ENCODE measurements at regions not wholly inside any gene's neighbourhood (a gene's known extent, or its start where the extent isn't known, plus 50 kb on each side); places are given as distances from the start of the nearest gene placed in this dataset.

GRCh38 chr5:29992248-29992647 is 1201.2 kb upstream of the CDH6 start:
- H3K4me1 ChIP-seq (ENCODE audit: control insufficient read depth in 3 of 3, insufficient read depth in 2 of 3, low read depth in 1 of 3, low read length in 2 of 3) = no peaks in the 10 kb centered on the region
- H3K27ac ChIP-seq (ENCODE audit: low read depth in 1 of 3, low read length in 2 of 3) = no peak overlapping the region
- FAIRE-seq (no peak), DNase-seq (no peak)
- no peaks in the 10 kb centered on the region for H3K36me3 ChIP-seq (ENCODE audit: control insufficient read depth in 3 of 3, insufficient read depth in 2 of 3, low read depth in 1 of 3, low read length in 3 of 3)
- 60 to 71% (median 63%) methylated on average over 1 of the region's 1 CpG for WGBS, 3 donors
- H3K4me3 ChIP-seq (ENCODE audit: low read depth in 1 of 3, low read length in 3 of 3) = no peak overlapping the region
- no peaks in the 10 kb centered on the region for H3K27me3 ChIP-seq (ENCODE audit: control insufficient read depth in 3 of 3, insufficient read depth in 3 of 3, low read length in 3 of 3)
- H3K9me3 ChIP-seq (ENCODE audit: control insufficient read depth in 2 of 2, insufficient read depth in 1 of 2, low read depth in 1 of 2, low read length in 1 of 2) = no peaks in the 10 kb centered on the region

- no peak for FAIRE-seq
- WGBS, 3 donors = 69 to 81% (median 71%) methylated on average over 3 of the region's 3 CpGs
- H3K4me3 ChIP-seq (ENCODE audit: low read depth in 1 of 3, low read length in 3 of 3) = no peak overlapping the region
- no peaks in the 10 kb centered on the region for H3K4me1 ChIP-seq (ENCODE audit: control insufficient read depth in 3 of 3, insufficient read depth in 2 of 3, low read depth in 1 of 3, low read length in 2 of 3)
- no peaks in the 10 kb centered on the region for H3K9me3 ChIP-seq (ENCODE audit: control insufficient read depth in 2 of 2, insufficient read depth in 1 of 2, low read depth in 1 of 2, low read length in 1 of 2)
- H3K27me3 ChIP-seq (ENCODE audit: control insufficient read depth in 3 of 3, insufficient read depth in 3 of 3, low read length in 3 of 3) = no peaks in the 10 kb centered on the region
- H3K27ac ChIP-seq (ENCODE audit: low read depth in 1 of 3, low read length in 2 of 3) = no peak overlapping the region
- no peak for DNase-seq
- H3K36me3 ChIP-seq (ENCODE audit: control insufficient read depth in 3 of 3, insufficient read depth in 2 of 3, low read depth in 1 of 3, low read length in 3 of 3) = no peaks in the 10 kb centered on the region
These were observed 1202.8 kb upstream of the CDH6 start for GRCh38 chr5:29990681-29991080.

GRCh38 chr5:29984156-29984540 is 1209.3 kb upstream of the CDH6 start:
- H3K27ac ChIP-seq (ENCODE audit: low read depth in 1 of 3, low read length in 2 of 3) = no peak overlapping the region
- H3K27me3 ChIP-seq (ENCODE audit: control insufficient read depth in 3 of 3, insufficient read depth in 3 of 3, low read length in 3 of 3) = no peaks in the 10 kb centered on the region
- WGBS, 3 donors = 81 to 93% (median 90%) methylated on average over 1 of the region's 1 CpG
- FAIRE-seq (no peak), DNase-seq (no peak)
- H3K4me1 ChIP-seq (ENCODE audit: control insufficient read depth in 3 of 3, insufficient read depth in 2 of 3, low read depth in 1 of 3, low read length in 2 of 3) = no peaks in the 10 kb centered on the region
- H3K4me3 ChIP-seq (ENCODE audit: low read depth in 1 of 3, low read length in 3 of 3) = no peak overlapping the region
- H3K36me3 ChIP-seq (ENCODE audit: control insufficient read depth in 3 of 3, insufficient read depth in 2 of 3, low read depth in 1 of 3, low read length in 3 of 3) = no peaks in the 10 kb centered on the region
- no peaks in the 10 kb centered on the region for H3K9me3 ChIP-seq (ENCODE audit: control insufficient read depth in 2 of 2, insufficient read depth in 1 of 2, low read depth in 1 of 2, low read length in 1 of 2)

- DNase-seq (no peak), FAIRE-seq (no peak)
- no peaks in the 10 kb centered on the region for H3K9me3 ChIP-seq (ENCODE audit: control insufficient read depth in 2 of 2, insufficient read depth in 1 of 2, low read depth in 1 of 2, low read length in 1 of 2)
- H3K4me1 ChIP-seq (ENCODE audit: control insufficient read depth in 3 of 3, insufficient read depth in 2 of 3, low read depth in 1 of 3, low read length in 2 of 3) = no peaks in the 10 kb centered on the region
- H3K36me3 ChIP-seq (ENCODE audit: control insufficient read depth in 3 of 3, insufficient read depth in 2 of 3, low read depth in 1 of 3, low read length in 3 of 3) = no peaks in the 10 kb centered on the region
- no peak overlapping the region for H3K27ac ChIP-seq (ENCODE audit: low read depth in 1 of 3, low read length in 2 of 3)
- no peak overlapping the region for H3K4me3 ChIP-seq (ENCODE audit: low read depth in 1 of 3, low read length in 3 of 3)
- no peaks in the 10 kb centered on the region for H3K27me3 ChIP-seq (ENCODE audit: control insufficient read depth in 3 of 3, insufficient read depth in 3 of 3, low read length in 3 of 3)
These were observed 1209.8 kb upstream of the CDH6 start for GRCh38 chr5:29983528-29984155.

GRCh38 chr5:29982457-29982856 is 1211.0 kb upstream of the CDH6 start:
- no peaks in the 10 kb centered on the region for H3K27me3 ChIP-seq (ENCODE audit: control insufficient read depth in 3 of 3, insufficient read depth in 3 of 3, low read length in 3 of 3)
- no peak for DNase-seq
- no peak for FAIRE-seq
- H3K4me3 ChIP-seq (ENCODE audit: low read depth in 1 of 3, low read length in 3 of 3) = no peak overlapping the region
- no peaks in the 10 kb centered on the region for H3K36me3 ChIP-seq (ENCODE audit: control insufficient read depth in 3 of 3, insufficient read depth in 2 of 3, low read depth in 1 of 3, low read length in 3 of 3)
- WGBS, 3 donors = 81 to 92% (median 84%) methylated on average over 1 of the region's 1 CpG
- H3K9me3 ChIP-seq (ENCODE audit: control insufficient read depth in 2 of 2, insufficient read depth in 1 of 2, low read depth in 1 of 2, low read length in 1 of 2) = no peaks in the 10 kb centered on the region
- no peak overlapping the region for H3K27ac ChIP-seq (ENCODE audit: low read depth in 1 of 3, low read length in 2 of 3)
- H3K4me1 ChIP-seq (ENCODE audit: control insufficient read depth in 3 of 3, insufficient read depth in 2 of 3, low read depth in 1 of 3, low read length in 2 of 3) = no peaks in the 10 kb centered on the region

- Histone ChIP-seq H3K9me3 (ENCODE audit: control insufficient read depth in 2 of 2, insufficient read depth in 1 of 2, low read depth in 1 of 2, low read length in 1 of 2) (no peaks in the 10 kb centered on the region), H3K27ac (ENCODE audit: low read depth in 1 of 3, low read length in 2 of 3) (no peak overlapping the region), H3K4me1 (ENCODE audit: control insufficient read depth in 3 of 3, insufficient read depth in 2 of 3, low read depth in 1 of 3, low read length in 2 of 3) (no peaks in the 10 kb centered on the region), H3K4me3 (ENCODE audit: low read depth in 1 of 3, low read length in 3 of 3) (no peak overlapping the region), H3K27me3 (ENCODE audit: control insufficient read depth in 3 of 3, insufficient read depth in 3 of 3, low read length in 3 of 3) (no peaks in the 10 kb centered on the region), H3K36me3 (ENCODE audit: control insufficient read depth in 3 of 3, insufficient read depth in 2 of 3, low read depth in 1 of 3, low read length in 3 of 3) (no peaks in the 10 kb centered on the region)
- 50 to 72% (median 70%) methylated on average over 3 of the region's 3 CpGs for WGBS, 3 donors
- DNase-seq = no peak
- no peak for FAIRE-seq
These were observed 1220.9 kb upstream of the CDH6 start for GRCh38 chr5:29972597-29972996.

GRCh38 chr5:29963956-29964355 is 1229.5 kb upstream of the CDH6 start:
- Histone ChIP-seq H3K4me1 (ENCODE audit: control insufficient read depth in 3 of 3, insufficient read depth in 2 of 3, low read depth in 1 of 3, low read length in 2 of 3) (no peaks in the 10 kb centered on the region), H3K4me3 (ENCODE audit: low read depth in 1 of 3, low read length in 3 of 3) (no peak overlapping the region), H3K27me3 (ENCODE audit: control insufficient read depth in 3 of 3, insufficient read depth in 3 of 3, low read length in 3 of 3) (no peaks in the 10 kb centered on the region), H3K9me3 (ENCODE audit: control insufficient read depth in 2 of 2, insufficient read depth in 1 of 2, low read depth in 1 of 2, low read length in 1 of 2) (no peaks in the 10 kb centered on the region), H3K27ac (ENCODE audit: low read depth in 1 of 3, low read length in 2 of 3) (no peak overlapping the region), H3K36me3 (ENCODE audit: control insufficient read depth in 3 of 3, insufficient read depth in 2 of 3, low read depth in 1 of 3, low read length in 3 of 3) (no peaks in the 10 kb centered on the region)
- FAIRE-seq = no peak
- DNase-seq = no peak
- WGBS, 3 donors = 42 to 52% (median 48%) methylated on average over 3 of the region's 3 CpGs

GRCh38 chr5:29960323-29960722 is 1233.2 kb upstream of the CDH6 start:
- Histone ChIP-seq H3K36me3 (ENCODE audit: control insufficient read depth in 3 of 3, insufficient read depth in 2 of 3, low read depth in 1 of 3, low read length in 3 of 3) (no peaks in the 10 kb centered on the region), H3K9me3 (ENCODE audit: control insufficient read depth in 2 of 2, insufficient read depth in 1 of 2, low read depth in 1 of 2, low read length in 1 of 2) (no peaks in the 10 kb centered on the region), H3K4me1 (ENCODE audit: control insufficient read depth in 3 of 3, insufficient read depth in 2 of 3, low read depth in 1 of 3, low read length in 2 of 3) (no peaks in the 10 kb centered on the region), H3K27ac (ENCODE audit: low read depth in 1 of 3, low read length in 2 of 3) (no peak overlapping the region), H3K4me3 (ENCODE audit: low read depth in 1 of 3, low read length in 3 of 3) (no peak overlapping the region), H3K27me3 (ENCODE audit: control insufficient read depth in 3 of 3, insufficient read depth in 3 of 3, low read length in 3 of 3) (no peaks in the 10 kb centered on the region)
- 47 to 63% (median 61%) methylated on average over 2 of the region's 2 CpGs for WGBS, 3 donors
- DNase-seq (no peak), FAIRE-seq (no peak)

- H3K4me3 ChIP-seq (ENCODE audit: low read depth in 1 of 3, low read length in 3 of 3) = no peak overlapping the region
- no peaks in the 10 kb centered on the region for H3K4me1 ChIP-seq (ENCODE audit: control insufficient read depth in 3 of 3, insufficient read depth in 2 of 3, low read depth in 1 of 3, low read length in 2 of 3)
- H3K27me3 ChIP-seq (ENCODE audit: control insufficient read depth in 3 of 3, insufficient read depth in 3 of 3, low read length in 3 of 3) = no peaks in the 10 kb centered on the region
- 80 to 86% (median 85%) methylated on average over 2 of the region's 2 CpGs for WGBS, 3 donors
- DNase-seq (no peak), FAIRE-seq (no peak)
- no peaks in the 10 kb centered on the region for H3K36me3 ChIP-seq (ENCODE audit: control insufficient read depth in 3 of 3, insufficient read depth in 2 of 3, low read depth in 1 of 3, low read length in 3 of 3)
- H3K27ac ChIP-seq (ENCODE audit: low read depth in 1 of 3, low read length in 2 of 3) = no peak overlapping the region
- H3K9me3 ChIP-seq (ENCODE audit: control insufficient read depth in 2 of 2, insufficient read depth in 1 of 2, low read depth in 1 of 2, low read length in 1 of 2) = no peaks in the 10 kb centered on the region
These were observed 1242.9 kb upstream of the CDH6 start for GRCh38 chr5:29950416-29951145.

Data from small intestine (tissue), 7 donors.